ENCODE measurements at regions not wholly inside any gene's neighbourhood (a gene's known extent, or its start where the extent isn't known, plus 50 kb on each side); places are given as distances from the start of the nearest gene placed in this dataset.

DNA sequence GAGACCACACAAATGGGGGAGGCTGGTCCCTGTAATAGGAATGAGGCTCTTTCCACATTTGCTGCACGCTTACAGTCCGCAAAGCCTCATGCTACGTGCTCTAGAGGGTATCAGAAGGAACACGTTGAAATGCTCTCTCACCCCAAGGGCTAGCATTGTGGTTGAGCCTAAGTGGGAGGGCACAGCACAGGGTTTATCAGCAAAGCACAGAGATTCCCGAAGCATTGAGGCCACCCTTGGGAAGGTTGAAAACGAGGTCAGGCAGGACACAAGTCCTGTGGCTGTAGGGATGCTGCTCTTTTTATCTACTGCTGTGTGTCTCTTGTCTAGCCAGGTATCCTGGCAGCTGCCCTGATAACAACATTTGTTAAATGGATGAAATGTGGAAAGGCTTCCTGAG lies 378.3 kb downstream of the EN1 start (continued):
- TF ChIP-seq, protein P1, sequence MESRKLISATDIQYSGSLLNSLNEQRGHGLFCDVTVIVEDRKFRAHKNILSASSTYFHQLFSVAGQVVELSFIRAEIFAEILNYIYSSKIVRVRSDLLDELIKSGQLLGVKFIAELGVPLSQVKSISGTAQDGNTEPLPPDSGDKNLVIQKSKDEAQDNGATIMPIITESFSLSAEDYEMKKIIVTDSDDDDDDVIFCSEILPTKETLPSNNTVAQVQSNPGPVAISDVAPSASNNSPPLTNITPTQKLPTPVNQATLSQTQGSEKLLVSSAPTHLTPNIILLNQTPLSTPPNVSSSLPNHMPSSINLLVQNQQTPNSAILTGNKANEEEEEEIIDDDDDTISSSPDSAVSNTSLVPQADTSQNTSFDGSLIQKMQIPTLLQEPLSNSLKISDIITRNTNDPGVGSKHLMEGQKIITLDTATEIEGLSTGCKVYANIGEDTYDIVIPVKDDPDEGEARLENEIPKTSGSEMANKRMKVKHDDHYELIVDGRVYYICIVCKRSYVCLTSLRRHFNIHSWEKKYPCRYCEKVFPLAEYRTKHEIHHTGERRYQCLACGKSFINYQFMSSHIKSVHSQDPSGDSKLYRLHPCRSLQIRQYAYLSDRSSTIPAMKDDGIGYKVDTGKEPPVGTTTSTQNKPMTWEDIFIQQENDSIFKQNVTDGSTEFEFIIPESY (IDR thresholded peaks at IDR 0.05) = no peak
- TF ChIP-seq HNF4A (conservative IDR thresholded peaks at IDR 0.05) (no peak), JUND (IDR thresholded peaks at IDR 0.05) (no peak), RXRA (IDR thresholded peaks at IDR 0.05) (no peak), FOXA1 (IDR thresholded peaks at IDR 0.05) (no peak), EGR1 (IDR thresholded peaks at IDR 0.05; ENCODE audit: low read depth in 2 of 2) (no peak), NR2F2 (IDR thresholded peaks at IDR 0.05) (no peak), TAF1 (conservative IDR thresholded peaks at IDR 0.05) (no peak), GABPA (IDR thresholded peaks at IDR 0.05 in 1 of 2, conservative IDR thresholded peaks at IDR 0.05 in 1 of 2) (no peak), FOXA2 (IDR thresholded peaks at IDR 0.05) (no peak), RAD21 (IDR thresholded peaks at IDR 0.05) (no peak)
- TF ChIP-seq, protein P2, sequence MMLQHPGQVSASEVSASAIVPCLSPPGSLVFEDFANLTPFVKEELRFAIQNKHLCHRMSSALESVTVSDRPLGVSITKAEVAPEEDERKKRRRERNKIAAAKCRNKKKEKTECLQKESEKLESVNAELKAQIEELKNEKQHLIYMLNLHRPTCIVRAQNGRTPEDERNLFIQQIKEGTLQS (IDR thresholded peaks at IDR 0.05) = no peak

DNA sequence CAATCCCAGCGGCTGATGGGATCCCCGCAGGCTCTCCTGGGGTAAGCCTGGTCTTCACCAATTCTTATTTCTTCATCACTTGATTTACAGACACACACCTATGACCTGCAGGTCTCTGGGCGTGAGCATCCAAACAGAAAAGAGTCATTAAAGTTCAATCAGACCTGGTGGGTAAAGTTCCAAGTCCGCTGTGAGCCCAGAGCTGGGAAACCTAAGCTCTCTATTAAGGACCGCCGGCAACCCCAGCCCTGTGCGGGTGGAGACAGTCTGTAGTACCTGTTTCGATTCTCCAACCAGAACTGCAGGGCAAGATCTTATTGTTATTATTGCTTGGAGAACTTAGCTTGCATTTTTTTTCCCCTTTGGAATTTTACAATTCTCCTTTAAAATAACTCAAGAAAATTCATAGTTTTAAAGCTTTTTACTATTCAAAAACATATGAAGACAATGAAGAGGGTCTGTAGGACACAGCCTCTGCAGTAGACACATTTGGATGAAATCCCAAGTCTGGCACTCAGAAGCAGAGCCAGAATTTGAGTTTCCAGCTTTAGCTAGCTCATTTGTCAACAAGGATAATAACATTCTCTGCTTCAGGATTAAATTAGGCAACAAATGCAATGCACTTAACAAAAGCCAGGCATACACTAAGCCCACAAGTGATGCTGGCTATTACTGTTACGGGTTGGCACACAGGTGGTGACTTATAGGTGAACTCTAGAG lies 376.4 kb downstream of the INSIG2 start:
- Histone ChIP-seq H3K4me1 (ENCODE audit: control insufficient read depth in 4 of 4, insufficient read depth in 4 of 4, low read length in 3 of 4) (no peaks in the 10 kb centered on the region), H3K9me3 (ENCODE audit: control insufficient read depth in 4 of 4, low read length in 3 of 4) (no peaks in the 10 kb centered on the region), H3K27me3 (ENCODE audit: control insufficient read depth in 4 of 4, insufficient read depth in 4 of 4, low read length in 3 of 4) (peaks cover 0 to 8% (median 0%) of the 10 kb centered on the region in 4 donors), H3K27ac (ENCODE audit: low read depth in 1 of 2, low read length in 2 of 2) (no peak overlapping the region), H3K9ac (ENCODE audit: low read depth in 1 of 2, low read length in 2 of 2) (no peak overlapping the region), H3K36me3 (ENCODE audit: control insufficient read depth in 4 of 4, insufficient read depth in 3 of 4, low read depth in 1 of 4, low read length in 3 of 4) (no peaks in the 10 kb centered on the region), H3K4me3 (ENCODE audit: low read depth in 1 of 3, low read length in 3 of 3) (no peak overlapping the region)
- WGBS = 30% methylated on average over 9 of the region's 9 CpGs
- no peak for DNase-seq (ENCODE audit: low spot score)
- TF ChIP-seq HNF4A (conservative IDR thresholded peaks at IDR 0.05) = peak in 1 of 2 donors; percentile 4
- TF ChIP-seq JUND (IDR thresholded peaks at IDR 0.05) = no peak

DNA sequence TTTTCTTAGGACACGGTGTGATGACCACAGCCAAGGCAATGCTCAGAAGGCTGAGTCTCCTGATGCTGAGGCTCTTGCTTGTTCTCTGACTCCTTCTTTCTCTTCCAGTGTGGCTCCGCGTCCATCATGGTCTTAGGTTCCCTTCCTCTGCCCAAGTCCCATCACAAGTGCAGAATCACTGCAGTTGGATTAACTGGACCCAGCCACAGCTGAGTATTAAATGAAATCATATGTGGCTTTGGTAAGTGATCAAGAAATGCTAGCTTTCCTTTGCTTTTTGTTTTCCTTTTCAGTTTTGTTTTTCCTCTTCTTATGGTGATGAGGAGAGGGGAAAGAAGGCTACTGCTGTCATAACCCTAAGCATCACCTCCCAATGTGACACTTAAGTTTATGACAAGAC lies 375.8 kb downstream of the INSIG2 start:
- no peak for DNase-seq (ENCODE audit: low spot score)
- H3K9ac ChIP-seq (ENCODE audit: low read depth in 1 of 2, low read length in 2 of 2) = no peak overlapping the region
- no peaks in the 10 kb centered on the region for H3K9me3 ChIP-seq (ENCODE audit: control insufficient read depth in 4 of 4, low read length in 3 of 4)
- H3K4me3 ChIP-seq (ENCODE audit: low read depth in 1 of 3, low read length in 3 of 3) = no peak overlapping the region
- 81% methylated on average over 3 of the region's 3 CpGs for WGBS
- no peak overlapping the region for H3K27ac ChIP-seq (ENCODE audit: low read depth in 1 of 2, low read length in 2 of 2)
- H3K27me3 ChIP-seq (ENCODE audit: control insufficient read depth in 4 of 4, insufficient read depth in 4 of 4, low read length in 3 of 4) = peaks cover 0 to 6% (median 0%) of the 10 kb centered on the region in 4 donors
- no peaks in the 10 kb centered on the region for H3K36me3 ChIP-seq (ENCODE audit: control insufficient read depth in 4 of 4, insufficient read depth in 3 of 4, low read depth in 1 of 4, low read length in 3 of 4)
- no peaks in the 10 kb centered on the region for H3K4me1 ChIP-seq (ENCODE audit: control insufficient read depth in 4 of 4, insufficient read depth in 4 of 4, low read length in 3 of 4)
- no peak for TF ChIP-seq HNF4A (conservative IDR thresholded peaks at IDR 0.05)

DNA sequence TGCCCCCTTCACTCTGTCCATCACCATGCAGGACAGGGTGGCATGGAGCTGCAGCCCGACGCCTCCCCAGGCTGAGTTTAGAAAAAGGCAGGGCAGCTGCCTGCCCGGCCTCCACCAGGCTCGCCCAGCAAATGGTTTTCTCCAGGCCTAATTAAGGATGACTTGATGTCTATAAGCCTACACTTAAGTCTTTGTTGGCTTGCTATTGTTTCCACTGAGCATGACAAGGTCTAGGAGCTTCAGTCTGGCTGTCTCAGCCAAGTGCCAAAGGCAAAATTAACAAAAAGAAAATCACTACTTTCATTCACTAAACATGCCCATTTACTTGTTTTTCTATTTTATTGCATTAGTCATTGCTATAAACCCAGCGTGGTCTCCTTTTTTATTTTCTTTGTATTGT lies 372.2 kb downstream of the INSIG2 start:
- Histone ChIP-seq H3K4me3 (ENCODE audit: low read depth in 1 of 3, low read length in 3 of 3) (no peak overlapping the region), H3K27me3 (ENCODE audit: control insufficient read depth in 4 of 4, insufficient read depth in 4 of 4, low read length in 3 of 4) (peaks cover 0 to 6% (median under 1%) of the 10 kb centered on the region in 4 donors), H3K9me3 (ENCODE audit: control insufficient read depth in 4 of 4, low read length in 3 of 4) (no peaks in the 10 kb centered on the region), H3K9ac (ENCODE audit: low read depth in 1 of 2, low read length in 2 of 2) (no peak overlapping the region), H3K4me1 (ENCODE audit: control insufficient read depth in 4 of 4, insufficient read depth in 4 of 4, low read length in 3 of 4) (no peaks in the 10 kb centered on the region), H3K36me3 (ENCODE audit: control insufficient read depth in 4 of 4, insufficient read depth in 3 of 4, low read depth in 1 of 4, low read length in 3 of 4) (no peaks in the 10 kb centered on the region), H3K27ac (ENCODE audit: low read depth in 1 of 2, low read length in 2 of 2) (no peak overlapping the region)
- no peak for DNase-seq (ENCODE audit: low spot score)
- WGBS = 92% methylated on average over 5 of the region's 5 CpGs
- TF ChIP-seq, protein P1 (IDR thresholded peaks at IDR 0.05) = no peak
- TF ChIP-seq, protein P2 (IDR thresholded peaks at IDR 0.05) = no peak
- TF ChIP-seq YY1 (IDR thresholded peaks at IDR 0.05) (no peak), NR2F2 (IDR thresholded peaks at IDR 0.05) (no peak), SP1 (IDR thresholded peaks at IDR 0.05) (no peak), RXRA (IDR thresholded peaks at IDR 0.05) (no peak), GABPA (IDR thresholded peaks at IDR 0.05 in 1 of 2, conservative IDR thresholded peaks at IDR 0.05 in 1 of 2) (no peak), FOXA1 (IDR thresholded peaks at IDR 0.05) (no peak), JUND (IDR thresholded peaks at IDR 0.05) (no peak)
- TF ChIP-seq, protein P3, sequence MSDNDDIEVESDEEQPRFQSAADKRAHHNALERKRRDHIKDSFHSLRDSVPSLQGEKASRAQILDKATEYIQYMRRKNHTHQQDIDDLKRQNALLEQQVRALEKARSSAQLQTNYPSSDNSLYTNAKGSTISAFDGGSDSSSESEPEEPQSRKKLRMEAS (IDR thresholded peaks at IDR 0.05) = no peak

All from liver (tissue), 7 donors.